22Rv1 (cell line): ENCODE measurements at regions not wholly inside any gene's neighbourhood (a gene's known extent, or its start where the extent isn't known, plus 50 kb on each side); places are given as distances from the start of the nearest gene placed in this dataset.
"Not testable (repeated sequence)": the region's sequence is repeated elsewhere in the genome, so short reads cannot be mapped to it uniquely, and the experiment has no call there.

ENCODE experiments used
- H3K27ac ChIP-seq: fragments of 450-650 bp; 2 replicates; pipeline ENCODE4 v1.5.1; 2017
- CTCF ChIP-seq: fragments of 450-650 bp; IDR thresholded peaks from 2 replicates; pipeline ENCODE4 v1.5.1; 2017; ENCODE audit warnings: mild to moderate bottlenecking
- ZFX ChIP-seq: fragments of 450-650 bp; IDR thresholded peaks from 2 replicates; pipeline ENCODE4 v1.6.1; 2017; ENCODE audit warnings: antibody characterized with exemption, borderline replicate concordance

GRCh38 chr6:836276-836853 lies 143.4 kb upstream of the EXOC2 start:
- H3K27ac ChIP-seq = no peak overlapping the region
- TF ChIP-seq ZFX = no peak
- TF ChIP-seq CTCF = no peak

- H3K27ac ChIP-seq = no peak overlapping the region
- no peak for TF ChIP-seq ZFX
Observed at GRCh38 chr6:835476-836160, 142.7 kb upstream of the EXOC2 start.

- H3K27ac ChIP-seq = no peak overlapping the region
- TF ChIP-seq ZFX (no peak), CTCF (no peak)
Observed at GRCh38 chr6:834866-835265, 141.9 kb upstream of the EXOC2 start.

GRCh38 chr6:834190-834589 lies 141.3 kb upstream of the EXOC2 start:
- TF ChIP-seq CTCF (no peak), ZFX (no peak)
- no peak overlapping the region for H3K27ac ChIP-seq

- H3K27ac ChIP-seq = not testable (repeated sequence)
Observed at GRCh38 chr6:832804-833203, 139.9 kb upstream of the EXOC2 start.

GRCh38 chr6:830667-831327 lies 137.9 kb upstream of the EXOC2 start:
- no peak for TF ChIP-seq ZFX
- TF ChIP-seq CTCF = no peak
- H3K27ac ChIP-seq = no peak overlapping the region

- TF ChIP-seq CTCF = no peak
- no peak for TF ChIP-seq ZFX
- H3K27ac ChIP-seq = no peak overlapping the region
Observed at GRCh38 chr6:829656-830055, 136.7 kb upstream of the EXOC2 start.

- H3K27ac ChIP-seq = no peak overlapping the region
- TF ChIP-seq CTCF (no peak), ZFX (no peak)
Observed at GRCh38 chr6:827431-827830, 134.5 kb upstream of the EXOC2 start.
